ENCODE measurements at regions not wholly inside any gene's neighbourhood (a gene's known extent, or its start where the extent isn't known, plus 50 kb on each side); places are given as distances from the start of the nearest gene placed in this dataset.

- no peak for TF ChIP-seq GATA2 (IDR thresholded peaks at IDR 0.05; ENCODE audit: low read depth, low read length)
- no peak for TF ChIP-seq GATA3 (IDR thresholded peaks at IDR 0.05; ENCODE audit: low read depth, low read length)
Observed at GRCh38 chr6:47141171-47141570, 99.0 kb upstream of the ADGRF1 start.

GRCh38 chr6:47138046-47138445 is 95.9 kb upstream of the ADGRF1 start:
- TF ChIP-seq GATA3 (IDR thresholded peaks at IDR 0.05; ENCODE audit: low read depth, low read length) (no peak), GATA2 (IDR thresholded peaks at IDR 0.05; ENCODE audit: low read depth, low read length) (no peak)

GRCh38 chr6:47137073-47137472 is 94.9 kb upstream of the ADGRF1 start:
- TF ChIP-seq GATA2 (IDR thresholded peaks at IDR 0.05; ENCODE audit: low read depth, low read length) (no peak), GATA3 (IDR thresholded peaks at IDR 0.05; ENCODE audit: low read depth, low read length) (no peak)

- TF ChIP-seq GATA3 (IDR thresholded peaks at IDR 0.05; ENCODE audit: low read depth, low read length) (no peak), GATA2 (IDR thresholded peaks at IDR 0.05; ENCODE audit: low read depth, low read length) (no peak)
Observed at GRCh38 chr6:47135772-47136171, 93.6 kb upstream of the ADGRF1 start.

- TF ChIP-seq GATA2 (IDR thresholded peaks at IDR 0.05; ENCODE audit: low read depth, low read length) (no peak), GATA3 (IDR thresholded peaks at IDR 0.05; ENCODE audit: low read depth, low read length) (no peak)
Observed at GRCh38 chr6:47134476-47135189, 92.5 kb upstream of the ADGRF1 start.

GRCh38 chr6:47133230-47134000 is 91.3 kb upstream of the ADGRF1 start:
- no peak for TF ChIP-seq GATA2 (IDR thresholded peaks at IDR 0.05; ENCODE audit: low read depth, low read length)
- no peak for TF ChIP-seq GATA3 (IDR thresholded peaks at IDR 0.05; ENCODE audit: low read depth, low read length)

- TF ChIP-seq GATA3 (IDR thresholded peaks at IDR 0.05; ENCODE audit: low read depth, low read length): no peak
- no peak for TF ChIP-seq GATA2 (IDR thresholded peaks at IDR 0.05; ENCODE audit: low read depth, low read length)
Observed at GRCh38 chr6:47132724-47133123, 90.6 kb upstream of the ADGRF1 start.

GRCh38 chr6:47131773-47132172 is 89.6 kb upstream of the ADGRF1 start:
- TF ChIP-seq GATA2 (IDR thresholded peaks at IDR 0.05; ENCODE audit: low read depth, low read length) (no peak), GATA3 (IDR thresholded peaks at IDR 0.05; ENCODE audit: low read depth, low read length) (no peak)

GRCh38 chr6:47130086-47130485 is 88.0 kb upstream of the ADGRF1 start:
- no peak for TF ChIP-seq GATA3 (IDR thresholded peaks at IDR 0.05; ENCODE audit: low read depth, low read length)
- TF ChIP-seq GATA2 (IDR thresholded peaks at IDR 0.05; ENCODE audit: low read depth, low read length): no peak

- TF ChIP-seq GATA3 (IDR thresholded peaks at IDR 0.05; ENCODE audit: low read depth, low read length): no peak
- no peak for TF ChIP-seq GATA2 (IDR thresholded peaks at IDR 0.05; ENCODE audit: low read depth, low read length)
Observed at GRCh38 chr6:47129129-47129528, 87.0 kb upstream of the ADGRF1 start.

- TF ChIP-seq GATA2 (IDR thresholded peaks at IDR 0.05; ENCODE audit: low read depth, low read length): no peak
Observed at GRCh38 chr6:47126647-47127391, 84.7 kb upstream of the ADGRF1 start.

GRCh38 chr6:47118611-47119010 is 76.5 kb upstream of the ADGRF1 start:
- TF ChIP-seq GATA3 (IDR thresholded peaks at IDR 0.05; ENCODE audit: low read depth, low read length): no peak
- TF ChIP-seq GATA2 (IDR thresholded peaks at IDR 0.05; ENCODE audit: low read depth, low read length): no peak

- no peak for TF ChIP-seq GATA2 (IDR thresholded peaks at IDR 0.05; ENCODE audit: low read depth, low read length)
- no peak for TF ChIP-seq GATA3 (IDR thresholded peaks at IDR 0.05; ENCODE audit: low read depth, low read length)
Observed at GRCh38 chr6:47117314-47117713, 75.2 kb upstream of the ADGRF1 start.

- TF ChIP-seq GATA3 (IDR thresholded peaks at IDR 0.05; ENCODE audit: low read depth, low read length) (no peak), GATA2 (IDR thresholded peaks at IDR 0.05; ENCODE audit: low read depth, low read length) (no peak)
Observed at GRCh38 chr6:47116606-47117005, 74.5 kb upstream of the ADGRF1 start.
